Natural killer cell treated with Interleukin-12 subunit alpha and Interleukin-12 subunit beta and Interleukin-15 and Interleukin-18, amount 100 ng/mL, for 72 hours (primary cell): ENCODE measurements at regions not wholly inside any gene's neighbourhood (a gene's known extent, or its start where the extent isn't known, plus 50 kb on each side); places are given as distances from the start of the nearest gene placed in this dataset.

ENCODE experiments used
- ATAC-seq, 2 donors: fragments of 150-1000 bp; cut with Tn5 transposase in 1 of 2; sonication (Bioruptor Pico), chemical (Tn5 transposase) in 1 of 2; 2 replicates each; pipeline ENCODE4 v1.10.0; 2021
- DNase-seq: peaks from one replicate; pipeline ENCODE4 v3.0.0; 2022; ENCODE audit warnings: low spot score
- H3K27ac Mint-ChIP-seq, 2 donors: 1 replicate in 1 of 2; 2 replicates in 1 of 2; pipeline ENCODE4 v1.8.0; 2022; ENCODE audit warnings: mixed read lengths in 2 of 2, mild to moderate bottlenecking in 1 of 2, moderate library complexity in 1 of 2
- H3K27me3 Mint-ChIP-seq, 2 donors: 1 replicate in 1 of 2; 2 replicates in 1 of 2; pipeline ENCODE4 v1.8.0; 2022; ENCODE audit warnings: mixed read lengths in 2 of 2
- H3K36me3 Mint-ChIP-seq: one replicate; pipeline ENCODE4 v1.8.0; 2022; ENCODE audit warnings: mixed read lengths
- H3K4me1 Mint-ChIP-seq, 2 donors: 1 replicate in 1 of 2; 2 replicates in 1 of 2; pipeline ENCODE4 v1.8.0; 2022; ENCODE audit warnings: low read depth in 2 of 2, mixed read lengths in 2 of 2, mild to moderate bottlenecking in 1 of 2
- H3K4me3 Mint-ChIP-seq: one replicate; pipeline ENCODE4 v1.8.0; 2022; ENCODE audit warnings: mixed read lengths
- H3K9me3 Mint-ChIP-seq: 2 replicates; pipeline ENCODE4 v1.8.0; 2022; ENCODE audit warnings: mixed read lengths

DNA sequence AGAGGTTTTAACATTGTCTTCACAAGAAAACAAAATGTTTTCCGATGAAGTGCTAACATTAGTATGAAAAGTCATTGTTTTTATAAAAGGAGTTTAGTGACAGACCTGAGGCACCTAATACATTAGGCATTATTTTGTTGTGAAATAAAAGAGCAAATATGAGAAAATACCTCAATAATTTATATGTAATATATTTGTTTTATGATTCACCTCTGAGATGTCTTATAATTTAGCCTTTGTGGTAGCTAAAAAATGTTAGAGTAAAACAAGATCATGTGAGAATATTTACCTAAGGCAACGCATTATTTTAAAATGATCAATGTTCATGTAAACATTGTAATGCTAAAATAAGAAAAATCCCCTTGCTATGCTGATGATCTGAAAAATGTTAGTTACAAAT, 100.9 kb upstream of the WDFY3 start:
- no peaks in the 10 kb centered on the region for H3K27me3 Mint-ChIP-seq
- H3K4me1 Mint-ChIP-seq: no peaks in the 10 kb centered on the region
- ATAC-seq (no peak), DNase-seq (no peak)
- H3K9me3 Mint-ChIP-seq: peaks cover 23% of the 10 kb centered on the region
- H3K27ac Mint-ChIP-seq: no peak overlapping the region
- no peaks in the 10 kb centered on the region for H3K36me3 Mint-ChIP-seq
- H3K4me3 Mint-ChIP-seq: no peak overlapping the region

DNA sequence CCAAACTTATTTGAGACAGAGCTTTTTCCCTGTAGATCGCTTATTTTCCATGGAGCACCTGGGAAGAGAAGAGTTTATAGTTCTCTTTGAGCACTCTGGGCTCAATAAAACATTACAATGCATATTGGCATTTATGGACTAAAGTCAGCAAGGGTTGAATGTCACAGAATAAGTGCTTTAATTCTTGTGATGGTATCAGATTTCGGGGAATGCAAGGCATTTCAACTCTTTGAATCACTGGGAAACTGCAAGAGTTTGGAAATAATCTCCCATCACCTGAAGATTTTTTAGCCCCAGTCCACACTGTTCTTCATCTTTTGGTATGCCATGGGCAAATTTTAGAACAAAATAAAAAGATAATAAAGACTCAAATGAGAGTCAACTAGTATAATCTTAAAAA, 111.5 kb upstream of the WDFY3 start:
- Mint-ChIP-seq H3K4me3 (no peak overlapping the region), H3K4me1 (no peaks in the 10 kb centered on the region), H3K27me3 (no peaks in the 10 kb centered on the region), H3K36me3 (no peaks in the 10 kb centered on the region), H3K9me3 (no peaks in the 10 kb centered on the region), H3K27ac (no peak overlapping the region)
- DNase-seq (no peak), ATAC-seq (no peak)

- no peaks in the 10 kb centered on the region for H3K9me3 Mint-ChIP-seq
- no peaks in the 10 kb centered on the region for H3K4me1 Mint-ChIP-seq
- H3K4me3 Mint-ChIP-seq: no peak overlapping the region
- ATAC-seq (no peak), DNase-seq (no peak)
- H3K27ac Mint-ChIP-seq: no peak overlapping the region
- no peaks in the 10 kb centered on the region for H3K36me3 Mint-ChIP-seq
- H3K27me3 Mint-ChIP-seq: no peaks in the 10 kb centered on the region
These were observed 114.7 kb upstream of the WDFY3 start for GRCh38 chr4:85081196-85081595.

DNA sequence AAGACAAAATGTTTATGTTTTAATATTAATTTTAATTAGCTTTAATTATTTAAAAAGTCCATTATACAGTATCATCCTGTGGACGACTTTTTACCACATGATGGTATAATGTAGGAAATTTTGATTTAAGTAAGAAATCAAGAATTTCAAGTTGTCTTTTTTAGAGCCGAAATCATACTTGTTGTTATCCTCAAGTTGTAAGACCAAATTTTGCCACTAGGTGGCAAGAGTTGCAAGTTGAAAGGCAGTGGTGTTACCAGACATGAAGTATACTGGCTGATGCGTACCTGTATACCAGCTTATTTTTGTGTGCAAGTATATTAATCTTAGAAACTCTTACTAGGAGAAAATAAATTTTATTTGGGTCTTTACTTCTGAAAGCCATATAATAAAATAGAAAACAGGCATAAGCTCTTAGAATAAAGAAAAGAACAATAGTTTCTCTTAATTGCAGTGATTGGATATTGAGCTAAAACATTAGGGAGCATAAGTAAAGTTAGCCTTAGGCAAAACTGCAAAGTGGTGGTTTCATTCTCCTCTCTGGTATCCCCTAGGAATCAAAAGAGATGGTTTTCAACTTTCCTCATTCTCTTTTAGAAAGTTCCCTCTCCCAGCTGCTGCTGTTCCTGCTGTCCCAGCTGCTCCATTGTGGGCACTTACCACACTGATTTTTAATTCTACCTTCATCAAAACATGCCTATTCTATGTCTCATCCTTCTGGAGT, 118.0 kb upstream of the WDFY3 start:
- Mint-ChIP-seq H3K4me3 (no peak overlapping the region), H3K36me3 (no peaks in the 10 kb centered on the region), H3K27ac (no peak overlapping the region), H3K9me3 (peaks cover 3% of the 10 kb centered on the region), H3K4me1 (no peaks in the 10 kb centered on the region), H3K27me3 (no peaks in the 10 kb centered on the region)
- DNase-seq: no peak
- ATAC-seq: no peak

- H3K27ac Mint-ChIP-seq: no peak overlapping the region
- H3K4me3 Mint-ChIP-seq: no peak overlapping the region
- DNase-seq (no peak), ATAC-seq (no peak)
- no peaks in the 10 kb centered on the region for H3K27me3 Mint-ChIP-seq
- no peaks in the 10 kb centered on the region for H3K36me3 Mint-ChIP-seq
- peaks cover 3% of the 10 kb centered on the region for H3K9me3 Mint-ChIP-seq
- no peaks in the 10 kb centered on the region for H3K4me1 Mint-ChIP-seq
These were observed 120.2 kb upstream of the WDFY3 start for GRCh38 chr4:85086721-85087120.

- H3K9me3 Mint-ChIP-seq: peaks cover 3% of the 10 kb centered on the region
- H3K27ac Mint-ChIP-seq: no peak overlapping the region
- ATAC-seq (no peak), DNase-seq (no peak)
- no peaks in the 10 kb centered on the region for H3K36me3 Mint-ChIP-seq
- no peaks in the 10 kb centered on the region for H3K4me1 Mint-ChIP-seq
- H3K27me3 Mint-ChIP-seq: no peaks in the 10 kb centered on the region
- H3K4me3 Mint-ChIP-seq: no peak overlapping the region
These were observed 126.0 kb upstream of the WDFY3 start for GRCh38 chr4:85092536-85092935.

DNA sequence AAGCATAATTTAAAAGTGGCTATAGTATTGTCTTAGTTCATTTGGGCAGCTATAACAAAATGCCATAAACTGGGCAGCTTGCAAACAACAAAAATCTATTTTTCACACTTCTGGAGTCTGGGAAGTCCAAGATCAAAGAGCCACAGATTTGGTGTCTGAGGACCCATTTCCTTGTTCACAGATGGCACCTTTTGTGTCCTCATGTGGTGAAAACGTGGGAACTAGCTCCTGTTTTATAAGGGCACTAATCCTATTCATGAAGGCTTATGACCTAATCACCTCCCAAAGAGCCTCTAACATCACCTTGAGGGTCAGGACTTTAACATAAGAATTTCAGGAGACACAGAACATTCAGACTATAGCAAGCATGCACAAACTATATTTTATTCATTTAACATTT, 126.5 kb upstream of the WDFY3 start:
- Mint-ChIP-seq H3K4me1 (no peaks in the 10 kb centered on the region), H3K4me3 (no peak overlapping the region), H3K9me3 (peaks cover 3% of the 10 kb centered on the region), H3K36me3 (no peaks in the 10 kb centered on the region), H3K27me3 (no peaks in the 10 kb centered on the region), H3K27ac (no peak overlapping the region)
- ATAC-seq (no peak), DNase-seq (no peak)

- Mint-ChIP-seq H3K36me3 (no peaks in the 10 kb centered on the region), H3K27ac (no peak overlapping the region), H3K9me3 (no peaks in the 10 kb centered on the region), H3K4me1 (no peaks in the 10 kb centered on the region), H3K27me3 (no peaks in the 10 kb centered on the region), H3K4me3 (no peak overlapping the region)
- no peak for DNase-seq
- ATAC-seq: no peak
These were observed 128.2 kb upstream of the WDFY3 start for GRCh38 chr4:85094735-85095134.

DNA sequence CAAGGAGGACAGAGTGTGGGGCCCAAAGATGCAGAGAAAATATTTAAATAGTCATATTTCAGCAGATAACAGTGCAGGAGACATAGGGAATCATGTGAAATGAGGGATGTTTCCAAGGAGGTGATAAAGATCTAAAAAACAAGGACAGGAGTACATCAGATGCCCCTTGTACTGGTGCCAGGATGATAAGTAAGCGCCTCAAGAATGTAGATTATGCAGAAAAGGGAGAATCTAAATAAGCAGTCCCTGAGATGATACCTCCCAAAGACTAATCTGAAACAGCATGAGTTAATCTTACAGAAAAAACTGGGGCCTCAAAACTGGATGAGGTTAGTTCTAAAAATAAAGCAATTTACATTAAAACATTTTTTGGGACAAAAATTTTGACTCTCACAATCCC, 136.1 kb upstream of the WDFY3 start:
- ATAC-seq: no peak
- Mint-ChIP-seq H3K36me3 (no peaks in the 10 kb centered on the region), H3K27ac (no peak overlapping the region), H3K4me1 (no peaks in the 10 kb centered on the region), H3K4me3 (no peak overlapping the region), H3K27me3 (no peaks in the 10 kb centered on the region), H3K9me3 (no peaks in the 10 kb centered on the region)
- no peak for DNase-seq

DNA sequence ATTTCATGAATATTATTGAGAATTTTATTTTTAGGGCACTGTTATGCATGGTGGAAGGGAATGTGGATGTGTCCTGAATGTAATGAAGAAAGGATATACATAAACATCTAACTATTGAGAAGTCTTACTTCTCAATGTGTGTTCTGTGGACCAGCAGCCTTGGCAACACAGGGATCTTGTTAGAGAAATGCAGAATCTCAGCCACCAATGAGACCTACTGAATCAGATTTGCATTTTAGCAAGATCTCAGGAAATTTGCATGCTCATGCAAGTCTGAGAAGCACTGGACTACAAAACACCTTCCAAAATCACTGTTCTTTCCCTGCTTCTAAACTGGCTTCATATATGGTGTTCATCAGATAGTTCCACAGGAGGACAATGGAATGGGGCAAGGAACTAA, 139.7 kb upstream of the WDFY3 start:
- Mint-ChIP-seq H3K9me3 (no peaks in the 10 kb centered on the region), H3K27me3 (no peaks in the 10 kb centered on the region), H3K27ac (no peak overlapping the region), H3K4me1 (no peaks in the 10 kb centered on the region), H3K36me3 (no peaks in the 10 kb centered on the region), H3K4me3 (no peak overlapping the region)
- ATAC-seq (no peak), DNase-seq (no peak)

DNA sequence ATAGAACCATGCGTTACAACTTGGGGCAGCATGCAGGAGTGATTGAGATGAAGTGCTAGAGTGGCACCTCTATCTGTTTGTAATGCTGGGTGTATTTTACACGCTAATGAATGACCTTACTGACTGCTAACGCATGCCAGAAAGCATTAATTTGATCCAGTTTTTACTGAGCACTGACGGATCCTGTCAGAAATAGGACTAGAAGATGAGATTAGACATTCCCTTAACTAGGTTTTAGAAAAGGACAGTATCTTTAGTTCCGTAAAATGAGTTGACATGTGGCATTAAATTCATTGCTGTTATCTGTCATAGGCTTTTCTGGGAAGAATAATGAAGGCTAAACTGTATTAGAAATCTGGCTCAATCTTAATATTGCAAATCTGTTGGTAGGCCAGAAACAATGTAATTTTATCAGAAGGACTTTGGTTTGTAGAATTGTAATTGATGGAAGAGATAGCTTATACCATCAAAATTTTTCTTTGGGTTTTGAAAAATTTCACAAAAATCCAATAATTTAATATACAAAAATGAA, 140.4 kb upstream of the WDFY3 start:
- no peak for DNase-seq
- Mint-ChIP-seq H3K9me3 (peaks cover 2% of the 10 kb centered on the region), H3K4me3 (no peak overlapping the region), H3K27me3 (no peaks in the 10 kb centered on the region), H3K27ac (no peak overlapping the region), H3K36me3 (no peaks in the 10 kb centered on the region), H3K4me1 (no peaks in the 10 kb centered on the region)
- ATAC-seq: no peak

DNA sequence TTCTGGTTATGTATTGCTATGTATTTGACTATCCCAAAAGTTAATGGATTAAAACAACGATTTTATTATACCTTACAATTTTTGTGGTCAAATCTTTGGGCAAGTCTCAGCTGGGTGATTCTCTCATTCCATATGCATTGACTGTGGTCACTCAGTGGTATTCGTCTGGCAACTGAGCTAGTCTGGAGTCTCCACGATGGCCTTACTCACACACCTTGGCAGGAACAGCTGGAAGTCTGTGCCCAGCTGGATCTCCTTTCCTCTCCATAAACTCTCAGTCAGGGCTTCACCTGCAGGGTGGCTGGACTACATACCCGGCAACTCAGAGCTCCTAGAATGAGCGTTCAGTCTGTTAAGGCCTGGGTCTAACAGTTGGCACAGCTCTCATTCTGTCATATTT, 141.1 kb upstream of the WDFY3 start:
- Mint-ChIP-seq H3K36me3 (no peaks in the 10 kb centered on the region), H3K27ac (no peak overlapping the region), H3K9me3 (peaks cover 2% of the 10 kb centered on the region), H3K27me3 (no peaks in the 10 kb centered on the region), H3K4me3 (no peak overlapping the region), H3K4me1 (no peaks in the 10 kb centered on the region)
- ATAC-seq (no peak), DNase-seq (no peak)

- H3K9me3 Mint-ChIP-seq: peaks cover 21% of the 10 kb centered on the region
- no peaks in the 10 kb centered on the region for H3K4me1 Mint-ChIP-seq
- H3K27me3 Mint-ChIP-seq: no peaks in the 10 kb centered on the region
- DNase-seq (no peak), ATAC-seq (no peak)
- no peak overlapping the region for H3K27ac Mint-ChIP-seq
- H3K4me3 Mint-ChIP-seq: no peak overlapping the region
- H3K36me3 Mint-ChIP-seq: peaks cover 9% of the 10 kb centered on the region
These were observed 147.2 kb upstream of the WDFY3 start for GRCh38 chr4:85113706-85114105.

DNA sequence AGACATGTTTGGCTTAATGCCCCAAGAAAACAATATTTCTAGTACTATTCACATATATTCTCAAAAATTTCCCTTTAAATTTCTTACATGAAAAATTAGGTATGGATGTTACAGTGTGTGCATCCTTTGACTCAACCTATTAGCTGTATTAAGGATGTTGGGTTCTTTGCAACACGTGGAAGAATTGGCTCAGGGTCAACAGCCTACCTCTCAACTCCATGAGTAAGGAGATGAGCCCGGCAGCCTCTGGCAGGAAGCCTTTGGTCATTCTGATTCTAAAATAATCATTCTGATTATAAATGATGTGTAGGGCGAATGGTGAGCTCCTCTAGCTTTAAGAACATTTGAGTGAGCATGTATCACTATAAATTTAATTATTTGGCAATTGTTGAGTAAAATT, 148.0 kb upstream of the WDFY3 start:
- H3K27ac Mint-ChIP-seq: no peak overlapping the region
- DNase-seq: no peak
- H3K4me3 Mint-ChIP-seq: no peak overlapping the region
- no peak for ATAC-seq
- H3K36me3 Mint-ChIP-seq: peaks cover 9% of the 10 kb centered on the region
- H3K9me3 Mint-ChIP-seq: peaks cover 29% of the 10 kb centered on the region
- no peaks in the 10 kb centered on the region for H3K27me3 Mint-ChIP-seq
- no peaks in the 10 kb centered on the region for H3K4me1 Mint-ChIP-seq

DNA sequence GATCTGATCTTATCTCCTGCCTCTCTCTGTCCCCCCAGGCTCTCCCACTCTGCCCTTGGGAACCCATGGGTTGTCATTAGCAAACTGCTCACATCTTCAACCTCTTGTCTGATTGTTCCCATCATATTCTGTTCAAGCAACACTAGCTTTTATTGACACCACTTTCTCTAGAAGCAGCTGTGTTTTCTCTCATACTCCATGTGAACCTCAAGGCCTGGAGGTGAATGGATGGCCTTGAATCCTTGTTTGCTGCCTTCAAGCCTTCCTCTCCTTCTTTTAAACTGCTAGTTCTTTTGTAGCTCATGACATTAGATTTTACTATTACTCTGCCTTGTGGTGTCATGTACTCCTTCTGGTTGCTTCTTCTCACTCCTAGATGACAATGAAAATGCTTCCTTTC, 149.5 kb upstream of the WDFY3 start:
- Mint-ChIP-seq H3K27me3 (no peaks in the 10 kb centered on the region), H3K9me3 (peaks cover 29% of the 10 kb centered on the region), H3K4me1 (no peaks in the 10 kb centered on the region), H3K4me3 (no peak overlapping the region), H3K27ac (no peak overlapping the region), H3K36me3 (peaks cover 9% of the 10 kb centered on the region)
- DNase-seq (no peak), ATAC-seq (no peak)
